Activated naive CD4-positive, alpha-beta T cell treated with anti-CD3 and anti-CD28 coated beads, Interleukin-2, amount 10 ng/mL, durations not matched to agents 7 days and 5 days (primary cell): ENCODE measurements at regions not wholly inside any gene's neighbourhood (a gene's known extent, or its start where the extent isn't known, plus 50 kb on each side); places are given as distances from the start of the nearest gene placed in this dataset.

Experiments used
- CTCF ChIA-PET: fragments of 350-600 bp; sonication (Branson Sonifier 250); formaldehyde crosslinking; loops from one replicate; lab custom pipeline; 2021; ENCODE audit warnings: antibody characterized with exemption; lab: Charles Lee
- DNase-seq: peaks from one replicate; pipeline ENCODE4 v3.0.0-alpha.2; 2020
- H3K27ac Mint-ChIP-seq: one replicate; pipeline ENCODE4 v1.8.0; 2021; ENCODE audit warnings: mild to moderate bottlenecking, moderate library complexity, mixed read lengths
- H3K27me3 Mint-ChIP-seq: one replicate; pipeline ENCODE4 v1.8.0; 2021; ENCODE audit warnings: mild to moderate bottlenecking, mixed read lengths
- H3K36me3 Mint-ChIP-seq: one replicate; pipeline ENCODE4 v1.8.0; 2021; ENCODE audit warnings: mixed read lengths
- H3K4me1 Mint-ChIP-seq: one replicate; pipeline ENCODE4 v1.8.0; 2021; ENCODE audit warnings: mixed read lengths
- H3K4me3 Mint-ChIP-seq: one replicate; pipeline ENCODE4 v1.8.0; 2021; ENCODE audit warnings: mild to moderate bottlenecking, moderate library complexity, mixed read lengths
- H3K9me3 Mint-ChIP-seq: one replicate; pipeline ENCODE4 v1.8.0; 2021; ENCODE audit warnings: mixed read lengths

DNA sequence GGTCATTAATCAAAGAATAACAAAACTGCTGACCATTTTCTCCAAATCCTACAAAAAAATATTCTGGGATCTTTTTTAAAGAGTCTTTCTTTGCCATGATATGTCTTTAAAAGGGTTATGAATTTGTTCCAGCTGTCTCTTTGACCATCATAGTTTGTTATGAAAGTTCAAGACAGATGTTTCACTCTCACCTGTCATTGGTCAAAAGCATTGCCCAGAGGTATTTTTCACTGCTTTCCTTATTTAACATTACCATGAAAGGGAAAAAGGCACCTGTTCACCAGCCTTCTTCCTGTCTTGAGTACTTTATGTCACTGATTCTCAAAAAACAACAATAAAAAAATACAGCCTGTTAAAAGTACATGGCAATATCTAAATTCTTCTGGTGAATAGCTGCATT, 643.8 kb downstream of the FAT4 start:
- no peak for DNase-seq
- H3K36me3 Mint-ChIP-seq: no peaks in the 10 kb centered on the region
- H3K4me3 Mint-ChIP-seq: no peak overlapping the region
- H3K9me3 Mint-ChIP-seq: peaks cover 15% of the 10 kb centered on the region
- H3K4me1 Mint-ChIP-seq: no peaks in the 10 kb centered on the region
- CTCF ChIA-PET: no interaction called here
- no peaks in the 10 kb centered on the region for H3K27me3 Mint-ChIP-seq
- H3K27ac Mint-ChIP-seq: no peak overlapping the region

DNA sequence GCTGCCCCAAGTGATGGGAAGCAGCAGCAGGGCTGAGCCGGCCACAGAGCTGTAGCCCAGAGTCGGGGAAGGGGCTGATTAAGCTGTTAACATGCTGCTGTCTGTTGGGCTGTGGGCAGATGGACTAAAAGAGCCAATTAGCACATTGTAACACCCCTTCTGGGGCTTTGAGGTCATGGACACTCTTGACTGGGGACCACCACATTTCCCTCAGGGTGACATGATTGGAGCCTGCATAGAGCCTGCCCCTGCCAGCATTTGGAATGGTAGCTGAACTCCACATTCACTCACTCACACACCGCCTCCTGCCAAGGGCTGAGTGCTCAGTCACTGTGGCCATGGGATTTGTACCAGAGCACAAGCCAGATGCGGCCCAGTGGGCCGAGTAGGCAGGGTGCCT, 646.9 kb downstream of the FAT4 start:
- CTCF ChIA-PET: no interaction called here
- Mint-ChIP-seq H3K27me3 (no peaks in the 10 kb centered on the region), H3K36me3 (no peaks in the 10 kb centered on the region), H3K9me3 (peaks cover 15% of the 10 kb centered on the region), H3K4me1 (no peaks in the 10 kb centered on the region), H3K27ac (no peak overlapping the region), H3K4me3 (no peak overlapping the region)
- DNase-seq: no peak

- CTCF ChIA-PET: no interaction called here
- Mint-ChIP-seq H3K27ac (no peak overlapping the region), H3K4me3 (no peak overlapping the region), H3K27me3 (no peaks in the 10 kb centered on the region), H3K4me1 (no peaks in the 10 kb centered on the region), H3K9me3 (peaks cover 4% of the 10 kb centered on the region), H3K36me3 (no peaks in the 10 kb centered on the region)
- no peak for DNase-seq
Observed at GRCh38 chr4:125975861-125976397, 661.2 kb downstream of the FAT4 start.

DNA sequence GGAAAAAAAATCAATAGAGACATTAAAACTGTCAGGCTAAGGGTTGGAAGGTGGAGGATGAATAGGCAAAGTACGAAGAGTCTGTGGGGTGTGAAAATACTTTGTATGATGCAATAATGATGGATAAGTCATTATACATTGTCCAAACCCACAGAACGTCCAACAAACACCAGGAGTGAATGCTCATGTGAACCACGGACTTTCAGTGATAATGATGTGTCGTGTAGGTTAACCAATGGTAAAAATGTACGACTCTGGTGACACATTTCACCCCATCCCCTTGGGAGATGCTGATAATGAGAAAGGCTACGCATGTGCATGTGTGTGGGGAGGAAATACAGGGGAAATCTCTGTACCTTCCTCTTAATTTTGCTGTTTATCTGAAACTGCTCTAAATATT, 665.2 kb downstream of the FAT4 start:
- H3K36me3 Mint-ChIP-seq: no peaks in the 10 kb centered on the region
- no peaks in the 10 kb centered on the region for H3K27me3 Mint-ChIP-seq
- CTCF ChIA-PET: no interaction called here
- H3K4me1 Mint-ChIP-seq: no peaks in the 10 kb centered on the region
- H3K27ac Mint-ChIP-seq: no peak overlapping the region
- no peaks in the 10 kb centered on the region for H3K9me3 Mint-ChIP-seq
- H3K4me3 Mint-ChIP-seq: no peak overlapping the region
- no peak for DNase-seq

GRCh38 chr4:125983168-125983567, 668.4 kb downstream of the FAT4 start:
- Mint-ChIP-seq H3K27ac (no peak overlapping the region), H3K27me3 (no peaks in the 10 kb centered on the region), H3K4me1 (no peaks in the 10 kb centered on the region), H3K9me3 (peaks cover 1% of the 10 kb centered on the region), H3K4me3 (no peak overlapping the region), H3K36me3 (no peaks in the 10 kb centered on the region)
- DNase-seq: no peak
- CTCF ChIA-PET: no interaction called here

DNA sequence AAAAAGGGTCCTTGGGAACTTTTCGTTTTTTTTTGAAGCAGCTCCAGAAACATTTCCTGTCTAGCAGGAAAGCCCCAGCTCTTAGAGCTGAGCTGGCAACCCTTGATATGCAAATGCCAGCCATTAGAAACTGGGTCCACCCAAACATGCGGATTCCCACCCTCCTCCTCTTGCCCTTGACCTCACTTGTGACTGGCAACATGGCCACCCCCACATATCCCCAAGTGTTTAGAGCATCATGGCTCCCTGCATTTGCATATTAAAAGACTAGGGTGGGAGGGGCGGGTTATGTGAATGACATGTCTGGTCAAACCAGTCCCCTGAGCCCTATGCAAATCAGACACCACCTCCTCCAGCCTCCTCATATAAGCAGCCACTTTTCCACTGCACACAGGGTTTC, 671.1 kb downstream of the FAT4 start:
- DNase-seq: no peak
- CTCF ChIA-PET: no interaction called here
- H3K4me3 Mint-ChIP-seq: no peak overlapping the region

DNA sequence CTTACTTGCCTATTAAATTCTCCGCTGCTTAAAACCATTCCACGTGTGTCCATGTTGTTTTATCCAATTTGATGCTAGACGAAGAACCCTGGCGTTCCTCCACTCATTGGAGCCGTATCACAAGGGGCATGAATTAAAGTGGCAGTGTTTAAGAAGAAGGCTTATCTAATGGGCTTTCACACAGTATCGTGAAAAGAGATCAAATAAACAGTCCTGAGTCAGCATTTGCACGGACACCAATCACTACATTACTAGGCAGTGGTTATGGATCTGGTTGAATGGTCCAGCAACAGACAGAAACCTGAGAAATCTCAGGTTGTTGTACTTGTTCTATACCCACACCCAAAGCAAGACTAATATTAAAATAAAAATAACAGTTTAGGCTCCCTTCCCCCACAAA, 671.6 kb downstream of the FAT4 start:
- Mint-ChIP-seq H3K4me1 (no peaks in the 10 kb centered on the region), H3K4me3 (no peak overlapping the region), H3K9me3 (peaks cover 1% of the 10 kb centered on the region), H3K36me3 (no peaks in the 10 kb centered on the region), H3K27ac (no peak overlapping the region), H3K27me3 (no peaks in the 10 kb centered on the region)
- CTCF ChIA-PET: no interaction called here
- no peak for DNase-seq

More for the DNA sequence above, 671.1 kb downstream of the FAT4 start:
- H3K4me1 Mint-ChIP-seq: no peaks in the 10 kb centered on the region
- H3K9me3 Mint-ChIP-seq: peaks cover 1% of the 10 kb centered on the region
- H3K27ac Mint-ChIP-seq: no peak overlapping the region
- no peaks in the 10 kb centered on the region for H3K27me3 Mint-ChIP-seq
- no peaks in the 10 kb centered on the region for H3K36me3 Mint-ChIP-seq

- Mint-ChIP-seq H3K4me3 (no peak overlapping the region), H3K27ac (no peak overlapping the region), H3K4me1 (no peaks in the 10 kb centered on the region), H3K9me3 (peaks cover 1% of the 10 kb centered on the region), H3K27me3 (no peaks in the 10 kb centered on the region), H3K36me3 (no peaks in the 10 kb centered on the region)
- CTCF ChIA-PET: no interaction called here
- no peak for DNase-seq
Observed at GRCh38 chr4:125988464-125988863, 673.7 kb downstream of the FAT4 start.

DNA sequence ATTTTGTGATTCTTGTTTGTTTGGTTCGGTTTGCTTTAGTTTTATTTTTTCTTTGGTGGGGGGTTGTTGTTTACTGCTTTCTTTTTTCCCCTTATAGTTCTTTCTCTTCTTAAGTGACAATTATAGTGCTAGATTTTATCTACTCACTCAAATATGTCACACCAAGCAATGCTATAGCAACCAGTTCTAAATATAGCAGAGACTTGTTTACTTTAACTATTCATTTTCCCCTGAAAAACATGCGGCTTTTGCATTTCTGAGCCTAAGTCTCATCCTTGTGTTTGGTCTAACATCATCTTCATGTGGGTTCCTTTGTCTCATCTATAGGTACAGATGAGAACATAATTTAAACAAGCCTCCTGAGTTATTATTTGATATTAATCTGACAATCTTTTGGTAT, 676.6 kb downstream of the FAT4 start:
- peaks cover 1% of the 10 kb centered on the region for H3K9me3 Mint-ChIP-seq
- CTCF ChIA-PET: no interaction called here
- DNase-seq: no peak
- no peak overlapping the region for H3K4me3 Mint-ChIP-seq
- no peaks in the 10 kb centered on the region for H3K27me3 Mint-ChIP-seq
- no peaks in the 10 kb centered on the region for H3K36me3 Mint-ChIP-seq
- H3K4me1 Mint-ChIP-seq: no peaks in the 10 kb centered on the region
- H3K27ac Mint-ChIP-seq: no peak overlapping the region

DNA sequence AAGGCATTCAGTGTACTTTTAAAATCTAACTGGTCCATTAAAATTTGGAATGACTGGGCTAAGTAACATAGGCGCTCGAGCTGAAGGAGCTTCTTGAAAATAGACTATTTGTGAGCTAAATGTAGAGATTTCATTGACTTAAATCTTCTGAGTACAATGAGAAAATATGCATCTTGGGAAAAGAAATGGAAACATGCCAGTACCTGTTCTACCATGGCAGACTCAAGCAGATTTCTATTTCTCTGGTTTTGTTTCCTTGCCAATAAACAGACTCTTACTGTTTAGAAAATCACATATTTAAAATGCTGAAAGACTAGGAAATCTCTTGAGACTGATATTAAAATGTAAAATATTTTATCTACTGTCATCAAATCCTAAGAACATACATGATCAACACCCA, 678.1 kb downstream of the FAT4 start:
- no peak overlapping the region for H3K4me3 Mint-ChIP-seq
- CTCF ChIA-PET: no interaction called here
- no peak overlapping the region for H3K27ac Mint-ChIP-seq
- H3K27me3 Mint-ChIP-seq: no peaks in the 10 kb centered on the region
- no peaks in the 10 kb centered on the region for H3K36me3 Mint-ChIP-seq
- no peak for DNase-seq
- no peaks in the 10 kb centered on the region for H3K9me3 Mint-ChIP-seq
- H3K4me1 Mint-ChIP-seq: no peaks in the 10 kb centered on the region

DNA sequence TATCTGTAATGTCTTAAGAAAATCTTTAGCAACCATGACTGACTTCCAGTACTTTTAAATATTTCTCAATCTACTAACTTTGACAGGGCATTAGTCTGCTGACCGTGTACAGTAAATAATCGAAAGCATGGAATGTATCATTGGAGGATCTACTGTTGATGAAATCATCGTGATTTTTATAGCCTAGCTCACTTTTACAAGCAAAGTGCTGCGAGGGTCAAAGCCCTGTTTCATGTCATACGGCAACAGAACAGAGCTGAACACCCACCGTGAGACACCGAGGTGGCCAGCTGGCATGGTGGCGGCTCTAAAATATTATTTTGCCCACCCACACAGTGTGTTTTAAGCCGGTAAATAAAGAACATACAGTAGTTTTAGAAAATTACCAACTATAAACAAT, 679.3 kb downstream of the FAT4 start:
- DNase-seq: no peak
- Mint-ChIP-seq H3K36me3 (no peaks in the 10 kb centered on the region), H3K9me3 (peaks cover 1% of the 10 kb centered on the region), H3K4me3 (no peak overlapping the region), H3K27ac (no peak overlapping the region), H3K27me3 (no peaks in the 10 kb centered on the region), H3K4me1 (no peaks in the 10 kb centered on the region)
- CTCF ChIA-PET: no interaction called here

GRCh38 chr4:125994430-125994829, 679.7 kb downstream of the FAT4 start:
- no peak overlapping the region for H3K27ac Mint-ChIP-seq
- H3K4me1 Mint-ChIP-seq: no peaks in the 10 kb centered on the region
- no peak for DNase-seq
- H3K27me3 Mint-ChIP-seq: no peaks in the 10 kb centered on the region
- no peak overlapping the region for H3K4me3 Mint-ChIP-seq
- CTCF ChIA-PET: no interaction called here
- peaks cover 1% of the 10 kb centered on the region for H3K9me3 Mint-ChIP-seq
- no peaks in the 10 kb centered on the region for H3K36me3 Mint-ChIP-seq

- no peaks in the 10 kb centered on the region for H3K27me3 Mint-ChIP-seq
- no peaks in the 10 kb centered on the region for H3K36me3 Mint-ChIP-seq
- H3K4me3 Mint-ChIP-seq: no peak overlapping the region
- H3K4me1 Mint-ChIP-seq: no peaks in the 10 kb centered on the region
- H3K27ac Mint-ChIP-seq: no peak overlapping the region
- H3K9me3 Mint-ChIP-seq: peaks cover 2% of the 10 kb centered on the region
- CTCF ChIA-PET: no interaction called here
- DNase-seq: no peak
Observed at GRCh38 chr4:126004941-126005340, 690.2 kb downstream of the FAT4 start.

DNA sequence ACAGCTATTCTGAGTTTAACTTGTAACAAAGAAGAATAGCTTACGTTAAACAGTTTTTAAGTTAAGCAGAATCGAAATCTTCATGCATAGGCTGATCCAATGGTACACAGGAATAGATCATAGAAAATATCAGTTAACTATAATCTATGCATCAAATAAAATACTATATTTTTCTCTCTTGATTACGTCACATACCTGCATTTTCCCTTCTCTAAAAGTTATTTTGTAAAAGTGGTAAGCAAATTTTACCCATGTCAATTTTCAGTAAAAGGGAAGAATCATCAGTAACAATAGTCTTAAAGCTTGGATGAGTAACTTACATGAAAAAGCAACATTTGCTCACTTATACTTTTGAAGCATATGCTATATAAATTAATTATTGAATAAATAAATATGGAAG, 692.4 kb downstream of the FAT4 start:
- CTCF ChIA-PET: no interaction called here
- no peaks in the 10 kb centered on the region for H3K4me1 Mint-ChIP-seq
- no peak overlapping the region for H3K4me3 Mint-ChIP-seq
- no peaks in the 10 kb centered on the region for H3K27me3 Mint-ChIP-seq
- H3K36me3 Mint-ChIP-seq: no peaks in the 10 kb centered on the region
- H3K9me3 Mint-ChIP-seq: peaks cover 7% of the 10 kb centered on the region
- H3K27ac Mint-ChIP-seq: no peak overlapping the region
- DNase-seq: no peak

DNA sequence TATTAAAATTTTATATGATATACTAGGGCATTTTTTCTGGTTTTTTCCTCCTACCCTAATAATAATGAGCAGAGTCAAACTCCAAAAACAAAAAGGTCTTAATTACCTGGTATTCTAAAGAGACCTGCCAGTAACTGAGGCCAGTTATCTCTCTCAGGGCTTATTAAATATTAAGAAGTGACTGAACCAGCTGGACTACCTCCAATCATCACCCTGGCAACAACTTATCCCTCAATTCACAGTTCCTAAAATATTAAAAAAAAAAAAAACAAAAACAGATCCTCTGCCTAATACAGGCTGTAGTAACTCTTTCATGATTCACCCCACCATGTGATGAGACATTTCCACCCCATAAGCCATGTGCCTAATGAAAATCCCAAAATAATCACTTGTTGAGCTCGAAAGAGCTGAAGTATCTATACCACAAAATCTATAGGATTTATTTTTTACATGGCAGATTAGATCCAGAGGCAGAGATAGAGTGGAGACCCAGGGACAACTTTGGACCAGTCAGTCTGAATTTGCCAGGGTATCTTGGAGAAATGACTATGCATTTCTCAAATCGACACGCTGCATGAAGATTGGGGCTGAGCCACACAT, 698.0 kb downstream of the FAT4 start:
- Mint-ChIP-seq H3K27ac (no peak overlapping the region), H3K4me3 (no peak overlapping the region), H3K4me1 (no peaks in the 10 kb centered on the region), H3K36me3 (no peaks in the 10 kb centered on the region), H3K27me3 (no peaks in the 10 kb centered on the region), H3K9me3 (peaks cover 10% of the 10 kb centered on the region)
- CTCF ChIA-PET: no interaction called here
- DNase-seq: no peak

DNA sequence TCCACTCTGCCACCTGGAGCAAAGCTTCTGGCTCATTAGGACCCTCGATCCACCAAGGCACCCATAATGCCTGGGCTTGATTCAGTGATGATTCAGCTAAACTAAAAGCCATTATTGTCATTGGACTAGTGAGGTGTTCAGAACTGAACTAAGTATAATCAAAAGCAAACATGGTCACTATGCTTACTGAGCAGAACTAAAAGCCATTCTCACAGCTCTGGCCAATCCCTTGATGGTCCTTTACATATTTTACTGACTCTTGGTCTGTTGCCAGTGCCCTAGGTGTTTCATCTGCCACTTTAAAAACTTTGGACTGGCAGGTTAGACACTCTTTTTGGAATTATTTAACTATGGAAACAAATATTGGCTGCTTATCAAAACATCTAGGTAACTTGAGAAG, 703.5 kb downstream of the FAT4 start:
- CTCF ChIA-PET: no interaction called here
- H3K9me3 Mint-ChIP-seq: peaks cover 4% of the 10 kb centered on the region
- H3K36me3 Mint-ChIP-seq: no peaks in the 10 kb centered on the region
- H3K4me3 Mint-ChIP-seq: no peak overlapping the region
- no peaks in the 10 kb centered on the region for H3K4me1 Mint-ChIP-seq
- no peak overlapping the region for H3K27ac Mint-ChIP-seq
- DNase-seq: no peak
- no peaks in the 10 kb centered on the region for H3K27me3 Mint-ChIP-seq
